ENCODE measurements at regions not wholly inside any gene's neighbourhood (a gene's known extent, or its start where the extent isn't known, plus 50 kb on each side); places are given as distances from the start of the nearest gene placed in this dataset.

GRCh38 chr6:25192590-25193459 is 86.3 kb upstream of the CARMIL1 start:
- DNase-seq (ENCODE audit: low read depth, low spot score): no peak
- H3K4me3 ChIP-seq (ENCODE audit: insufficient read length, low read depth): no peak overlapping the region

GRCh38 chr6:25193460-25194171 is 85.6 kb upstream of the CARMIL1 start:
- no peak for TF ChIP-seq ZNF274 (IDR thresholded peaks at IDR 0.05; ENCODE audit: low read depth, low read length)
- TF ChIP-seq YY1 (IDR thresholded peaks at IDR 0.05; ENCODE audit: insufficient read depth, insufficient read length): no peak
- TF ChIP-seq SUZ12 (IDR thresholded peaks at IDR 0.05; ENCODE audit: extremely low read depth, insufficient read depth, insufficient read length): no peak
- Histone ChIP-seq H3K36me3 (ENCODE audit: insufficient read depth, insufficient read length, low read length) (no peaks in the 10 kb centered on the region), H3K27me3 (ENCODE audit: insufficient read depth, insufficient read length) (no peaks in the 10 kb centered on the region), H3K4me3 (ENCODE audit: insufficient read length, low read depth) (no peak overlapping the region), H3K4me1 (ENCODE audit: insufficient read depth, insufficient read length) (no peaks in the 10 kb centered on the region), H3K9ac (ENCODE audit: insufficient read length, low read depth) (no peak overlapping the region), H3K9me3 (ENCODE audit: insufficient read depth, low read length) (no peaks in the 10 kb centered on the region)
- DNase-seq (ENCODE audit: low read depth, low spot score): no peak

More at GRCh38 chr6:25192590-25193459, 86.3 kb upstream of the CARMIL1 start:
- Histone ChIP-seq H3K9ac (ENCODE audit: insufficient read length, low read depth) (no peak overlapping the region), H3K4me1 (ENCODE audit: insufficient read depth, insufficient read length) (no peaks in the 10 kb centered on the region), H3K27me3 (ENCODE audit: insufficient read depth, insufficient read length) (no peaks in the 10 kb centered on the region), H3K36me3 (ENCODE audit: insufficient read depth, insufficient read length, low read length) (no peaks in the 10 kb centered on the region), H3K9me3 (ENCODE audit: insufficient read depth, low read length) (no peaks in the 10 kb centered on the region)
- TF ChIP-seq YY1 (IDR thresholded peaks at IDR 0.05; ENCODE audit: insufficient read depth, insufficient read length) (no peak), ZNF274 (IDR thresholded peaks at IDR 0.05; ENCODE audit: low read depth, low read length) (no peak)

GRCh38 chr6:25194172-25194678 is 84.9 kb upstream of the CARMIL1 start:
- no peaks in the 10 kb centered on the region for H3K9me3 ChIP-seq (ENCODE audit: insufficient read depth, low read length)
- H3K9ac ChIP-seq (ENCODE audit: insufficient read length, low read depth): no peak overlapping the region

GRCh38 chr6:25196464-25196863 is 82.7 kb upstream of the CARMIL1 start:
- H3K9ac ChIP-seq (ENCODE audit: insufficient read length, low read depth): no peak overlapping the region
- DNase-seq (ENCODE audit: low read depth, low spot score): no peak
- H3K36me3 ChIP-seq (ENCODE audit: insufficient read depth, insufficient read length, low read length): no peaks in the 10 kb centered on the region
- no peak overlapping the region for H3K4me3 ChIP-seq (ENCODE audit: insufficient read length, low read depth)
- no peaks in the 10 kb centered on the region for H3K27me3 ChIP-seq (ENCODE audit: insufficient read depth, insufficient read length)
- no peak for TF ChIP-seq YY1 (IDR thresholded peaks at IDR 0.05; ENCODE audit: insufficient read depth, insufficient read length)
- TF ChIP-seq SUZ12 (IDR thresholded peaks at IDR 0.05; ENCODE audit: extremely low read depth, insufficient read depth, insufficient read length): no peak
- no peak for TF ChIP-seq ZNF274 (IDR thresholded peaks at IDR 0.05; ENCODE audit: low read depth, low read length)
- H3K9me3 ChIP-seq (ENCODE audit: insufficient read depth, low read length): no peaks in the 10 kb centered on the region
- H3K4me1 ChIP-seq (ENCODE audit: insufficient read depth, insufficient read length): no peaks in the 10 kb centered on the region

More at GRCh38 chr6:25194172-25194678, 84.9 kb upstream of the CARMIL1 start:
- Histone ChIP-seq H3K4me3 (ENCODE audit: insufficient read length, low read depth) (no peak overlapping the region), H3K27me3 (ENCODE audit: insufficient read depth, insufficient read length) (no peaks in the 10 kb centered on the region), H3K36me3 (ENCODE audit: insufficient read depth, insufficient read length, low read length) (no peaks in the 10 kb centered on the region), H3K4me1 (ENCODE audit: insufficient read depth, insufficient read length) (no peaks in the 10 kb centered on the region)
- no peak for TF ChIP-seq ZNF274 (IDR thresholded peaks at IDR 0.05; ENCODE audit: low read depth, low read length)
- no peak for TF ChIP-seq SUZ12 (IDR thresholded peaks at IDR 0.05; ENCODE audit: extremely low read depth, insufficient read depth, insufficient read length)
- no peak for TF ChIP-seq YY1 (IDR thresholded peaks at IDR 0.05; ENCODE audit: insufficient read depth, insufficient read length)
- DNase-seq (ENCODE audit: low read depth, low spot score): no peak

GRCh38 chr6:25197111-25197510 is 82.1 kb upstream of the CARMIL1 start:
- H3K27me3 ChIP-seq (ENCODE audit: insufficient read depth, insufficient read length): no peaks in the 10 kb centered on the region
- no peak for DNase-seq (ENCODE audit: low read depth, low spot score)
- no peaks in the 10 kb centered on the region for H3K36me3 ChIP-seq (ENCODE audit: insufficient read depth, insufficient read length, low read length)
- H3K9ac ChIP-seq (ENCODE audit: insufficient read length, low read depth): no peak overlapping the region
- H3K9me3 ChIP-seq (ENCODE audit: insufficient read depth, low read length): no peaks in the 10 kb centered on the region
- no peak overlapping the region for H3K4me3 ChIP-seq (ENCODE audit: insufficient read length, low read depth)
- no peak for TF ChIP-seq YY1 (IDR thresholded peaks at IDR 0.05; ENCODE audit: insufficient read depth, insufficient read length)
- no peak for TF ChIP-seq ZNF274 (IDR thresholded peaks at IDR 0.05; ENCODE audit: low read depth, low read length)
- no peak for TF ChIP-seq SUZ12 (IDR thresholded peaks at IDR 0.05; ENCODE audit: extremely low read depth, insufficient read depth, insufficient read length)
- H3K4me1 ChIP-seq (ENCODE audit: insufficient read depth, insufficient read length): no peaks in the 10 kb centered on the region

GRCh38 chr6:25199544-25199943 is 79.6 kb upstream of the CARMIL1 start:
- no peak for TF ChIP-seq YY1 (IDR thresholded peaks at IDR 0.05; ENCODE audit: insufficient read depth, insufficient read length)
- TF ChIP-seq SUZ12 (IDR thresholded peaks at IDR 0.05; ENCODE audit: extremely low read depth, insufficient read depth, insufficient read length): no peak
- TF ChIP-seq ZNF274 (IDR thresholded peaks at IDR 0.05; ENCODE audit: low read depth, low read length): no peak
- H3K27me3 ChIP-seq (ENCODE audit: insufficient read depth, insufficient read length): no peaks in the 10 kb centered on the region
- no peak for DNase-seq (ENCODE audit: low read depth, low spot score)
- H3K9ac ChIP-seq (ENCODE audit: insufficient read length, low read depth): no peak overlapping the region
- no peak overlapping the region for H3K4me3 ChIP-seq (ENCODE audit: insufficient read length, low read depth)
- H3K9me3 ChIP-seq (ENCODE audit: insufficient read depth, low read length): no peaks in the 10 kb centered on the region
- H3K4me1 ChIP-seq (ENCODE audit: insufficient read depth, insufficient read length): no peaks in the 10 kb centered on the region
- H3K36me3 ChIP-seq (ENCODE audit: insufficient read depth, insufficient read length, low read length): no peaks in the 10 kb centered on the region

- Histone ChIP-seq H3K4me1 (ENCODE audit: insufficient read depth, insufficient read length) (peaks cover 4% of the 10 kb centered on the region), H3K36me3 (ENCODE audit: insufficient read depth, insufficient read length, low read length) (no peaks in the 10 kb centered on the region), H3K9me3 (ENCODE audit: insufficient read depth, low read length) (no peaks in the 10 kb centered on the region), H3K27me3 (ENCODE audit: insufficient read depth, insufficient read length) (no peaks in the 10 kb centered on the region), H3K4me3 (ENCODE audit: insufficient read length, low read depth) (no peak overlapping the region), H3K9ac (ENCODE audit: insufficient read length, low read depth) (no peak overlapping the region)
- TF ChIP-seq SUZ12 (IDR thresholded peaks at IDR 0.05; ENCODE audit: extremely low read depth, insufficient read depth, insufficient read length) (no peak), ZNF274 (IDR thresholded peaks at IDR 0.05; ENCODE audit: low read depth, low read length) (no peak), YY1 (IDR thresholded peaks at IDR 0.05; ENCODE audit: insufficient read depth, insufficient read length) (no peak)
- DNase-seq (ENCODE audit: low read depth, low spot score): no peak
Measured at GRCh38 chr6:25202504-25202903, 76.7 kb upstream of the CARMIL1 start.
